ENCODE measurements at regions not wholly inside any gene's neighbourhood (a gene's known extent, or its start where the extent isn't known, plus 50 kb on each side); places are given as distances from the start of the nearest gene placed in this dataset.
"Not testable (repeated sequence)": the region's sequence is repeated elsewhere in the genome, so short reads cannot be mapped to it uniquely, and the experiment has no call there.

DNA sequence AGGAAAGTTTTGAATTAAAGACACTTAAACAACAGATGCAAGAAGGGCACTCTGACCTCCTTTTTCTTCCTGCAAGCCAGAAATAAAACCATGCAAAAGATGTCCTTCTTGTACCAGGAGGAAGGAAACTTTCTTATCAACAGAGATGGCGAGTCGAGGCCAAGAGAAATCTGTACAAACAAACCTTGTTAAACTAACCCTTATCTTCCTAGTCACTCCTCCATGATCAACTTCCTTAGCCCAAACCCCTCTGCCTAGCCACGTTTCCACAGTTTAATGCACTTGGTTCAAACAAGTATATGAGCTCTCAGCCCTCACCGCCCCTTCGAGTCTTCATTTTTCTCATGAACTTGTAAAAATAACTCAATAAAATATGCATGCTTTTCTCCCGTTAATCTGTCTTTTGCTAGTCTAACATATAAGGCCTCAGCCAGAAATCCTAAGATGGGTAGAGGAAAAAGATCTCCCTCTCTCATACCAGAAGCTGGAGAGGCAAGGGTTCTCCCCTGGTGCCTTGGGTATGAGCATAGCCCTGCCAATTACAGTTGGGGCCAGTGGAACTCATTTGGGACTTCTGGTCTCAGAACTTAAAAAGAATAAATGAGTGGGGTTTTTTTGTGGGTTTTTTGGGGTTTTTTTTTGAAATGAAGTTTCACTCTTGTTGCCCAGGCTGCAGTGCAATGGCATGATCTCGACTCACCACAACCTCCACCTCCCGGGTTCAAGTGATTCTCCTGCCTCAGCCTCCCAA, 141.7 kb upstream of the SOD1 start:
- no peaks in the 10 kb centered on the region for H3K27me3 ChIP-seq (ENCODE audit: insufficient read depth, poor library complexity, severe bottlenecking)
- no peak for DNase-seq (ENCODE audit: low read depth in 1 of 2, low spot score in 1 of 2)
- no peak overlapping the region for H3K27ac ChIP-seq (replicated peaks)
- H3K4me3 ChIP-seq (replicated peaks; ENCODE audit: insufficient read depth, low read length): no peak overlapping the region
- TF ChIP-seq POLR2AphosphoS5 (IDR thresholded peaks at IDR 0.05; ENCODE audit: low read depth) (no peak), SPI1 (IDR thresholded peaks at IDR 0.05; ENCODE audit: borderline replicate concordance, low read depth) (no peak), REST (IDR thresholded peaks at IDR 0.05; ENCODE audit: insufficient replicate concordance, low read depth) (no peak), GABPA (IDR thresholded peaks at IDR 0.05; ENCODE audit: low read depth) (no peak), CTCF (IDR thresholded peaks at IDR 0.05; ENCODE audit: insufficient read depth, low read length) (no peak)

- no peaks in the 10 kb centered on the region for H3K27me3 ChIP-seq (ENCODE audit: insufficient read depth, poor library complexity, severe bottlenecking)
- H3K4me3 ChIP-seq (replicated peaks; ENCODE audit: insufficient read depth, low read length): no peak overlapping the region
- TF ChIP-seq CTCF (IDR thresholded peaks at IDR 0.05; ENCODE audit: insufficient read depth, low read length) (no peak), REST (IDR thresholded peaks at IDR 0.05; ENCODE audit: insufficient replicate concordance, low read depth) (no peak), POLR2AphosphoS5 (IDR thresholded peaks at IDR 0.05; ENCODE audit: low read depth) (no peak), GABPA (IDR thresholded peaks at IDR 0.05; ENCODE audit: low read depth) (no peak), SPI1 (IDR thresholded peaks at IDR 0.05; ENCODE audit: borderline replicate concordance, low read depth) (no peak)
- no peak for DNase-seq (ENCODE audit: low read depth in 1 of 2, low spot score in 1 of 2)
- no peak overlapping the region for H3K27ac ChIP-seq (replicated peaks)
Observed at GRCh38 chr21:31515253-31515652, 144.2 kb upstream of the SOD1 start.

DNA sequence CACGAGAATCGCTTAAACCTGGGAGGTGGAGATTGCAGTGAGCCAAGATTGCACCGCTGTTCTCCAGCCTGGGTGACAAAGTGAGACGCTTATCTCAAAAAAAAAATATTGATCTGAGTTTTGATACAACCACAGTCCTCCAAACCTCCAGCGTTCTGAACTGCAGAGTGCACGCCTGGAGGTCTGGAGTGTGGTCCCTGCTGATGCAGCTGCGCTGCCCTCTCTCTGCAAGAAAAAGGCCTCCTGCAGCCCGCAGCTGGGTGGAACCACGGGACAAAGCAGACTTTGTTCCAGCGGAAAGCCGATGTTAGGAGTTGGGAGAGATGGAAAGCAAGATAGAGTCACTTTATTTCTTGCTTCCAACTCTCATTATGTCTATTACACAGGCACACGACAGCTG, 144.9 kb upstream of the SOD1 start:
- H3K4me3 ChIP-seq (replicated peaks; ENCODE audit: insufficient read depth, low read length): no peak overlapping the region
- H3K27me3 ChIP-seq (ENCODE audit: insufficient read depth, poor library complexity, severe bottlenecking): no peaks in the 10 kb centered on the region
- H3K27ac ChIP-seq (replicated peaks): no peak overlapping the region
- no peak for DNase-seq (ENCODE audit: low read depth in 1 of 2, low spot score in 1 of 2)
- TF ChIP-seq POLR2AphosphoS5 (IDR thresholded peaks at IDR 0.05; ENCODE audit: low read depth) (no peak), GABPA (IDR thresholded peaks at IDR 0.05; ENCODE audit: low read depth) (no peak), REST (IDR thresholded peaks at IDR 0.05; ENCODE audit: insufficient replicate concordance, low read depth) (no peak), CTCF (IDR thresholded peaks at IDR 0.05; ENCODE audit: insufficient read depth, low read length) (no peak), SPI1 (IDR thresholded peaks at IDR 0.05; ENCODE audit: borderline replicate concordance, low read depth) (no peak)

GRCh38 chr21:31513541-31513940, 146.0 kb upstream of the SOD1 start:
- DNase-seq (ENCODE audit: low read depth in 1 of 2, low spot score in 1 of 2); H3K27ac ChIP-seq (replicated peaks); H3K4me3 ChIP-seq (replicated peaks; ENCODE audit: insufficient read depth, low read length); H3K27me3 ChIP-seq (ENCODE audit: insufficient read depth, poor library complexity, severe bottlenecking): not testable (repeated sequence)

DNA sequence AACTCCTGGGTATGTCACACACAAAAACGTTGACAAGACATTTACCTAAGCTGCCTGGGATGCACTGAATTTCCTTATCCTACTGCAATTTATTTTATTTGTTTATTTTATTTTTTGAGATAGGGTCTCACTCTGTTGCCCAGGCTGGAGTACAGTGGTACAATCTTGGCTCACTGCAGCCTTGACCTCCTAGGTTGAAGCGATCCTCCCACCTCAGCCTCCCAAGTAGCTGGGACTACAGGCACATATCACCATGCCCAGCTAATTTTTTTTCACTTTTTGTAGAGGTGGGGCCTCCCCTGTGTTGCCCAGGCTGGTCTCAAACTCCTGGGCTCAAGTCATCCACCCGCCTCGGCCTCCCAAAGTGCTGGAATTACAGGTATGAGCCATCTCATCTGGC, 147.5 kb upstream of the SOD1 start:
- H3K4me3 ChIP-seq (replicated peaks; ENCODE audit: insufficient read depth, low read length); H3K27me3 ChIP-seq (ENCODE audit: insufficient read depth, poor library complexity, severe bottlenecking); H3K27ac ChIP-seq (replicated peaks); DNase-seq (ENCODE audit: low read depth in 1 of 2, low spot score in 1 of 2): not testable (repeated sequence)

All from HL-60 (cell line).